Mesothelial cell of epicardium (in vitro differentiated cells): ENCODE measurements at regions not wholly inside any gene's neighbourhood (a gene's known extent, or its start where the extent isn't known, plus 50 kb on each side); places are given as distances from the start of the nearest gene placed in this dataset.

Source experiments
- DNase-seq, 2 experiments: peaks; one replicate each; pipeline ENCODE4 v3.0.0; 2021; ENCODE audit warnings: low spot score in 2 of 2; ENCODE audit not compliant: unreplicated experiment in 2 of 2
- H3K27ac Mint-ChIP-seq: 2 replicates; pipeline ENCODE4 v1.8.0; 2021; ENCODE audit warnings: mixed read lengths
- H3K27me3 Mint-ChIP-seq: 2 replicates; pipeline ENCODE4 v1.8.0; 2021; ENCODE audit warnings: low read depth, mixed read lengths
- H3K36me3 Mint-ChIP-seq: 2 replicates; pipeline ENCODE4 v1.8.0; 2021; ENCODE audit warnings: mixed read lengths
- H3K4me1 Mint-ChIP-seq: 2 replicates; pipeline ENCODE4 v1.8.0; 2021; ENCODE audit warnings: mixed read lengths
- H3K4me3 Mint-ChIP-seq: 2 replicates; pipeline ENCODE4 v1.8.0; 2021; ENCODE audit warnings: mild to moderate bottlenecking, moderate library complexity, mixed read lengths
- H3K9me3 Mint-ChIP-seq: 2 replicates; pipeline ENCODE4 v1.8.0; 2021; ENCODE audit warnings: mixed read lengths
- CTCF ChIP-seq: fragments of 200-600 bp; sonication (generic); IDR thresholded peaks from one replicate; pipeline ENCODE4 v1.5.0; 2021; ENCODE audit warnings: antibody characterized with exemption; ENCODE audit not compliant: unreplicated experiment

GRCh38 chr2:120502357-120502756 is 156.4 kb downstream of the INHBB start:
- H3K9me3 Mint-ChIP-seq: no peaks in the 10 kb centered on the region
- TF ChIP-seq CTCF: no peak

DNA sequence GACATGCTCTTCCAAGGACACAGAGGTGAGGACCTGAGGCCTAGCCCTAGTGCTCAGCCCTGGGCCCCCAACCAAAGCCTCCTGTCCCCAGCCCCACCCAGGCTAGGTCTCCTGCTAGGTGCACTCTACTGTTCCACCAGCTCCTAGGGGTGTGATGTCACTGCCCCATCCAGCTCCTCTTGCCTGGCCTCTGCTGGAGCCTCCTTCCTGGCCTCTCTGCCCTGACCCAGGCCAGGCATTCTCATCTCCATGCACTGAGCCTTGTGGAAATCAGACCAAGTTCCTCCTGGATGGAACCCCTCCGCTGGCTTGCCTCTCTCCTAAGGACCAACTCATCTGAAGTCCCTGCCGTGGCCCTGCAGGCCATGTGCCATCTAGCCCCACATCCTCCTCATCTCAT is 156.8 kb downstream of the INHBB start:
- H3K4me3 Mint-ChIP-seq: no peak overlapping the region
- H3K27ac Mint-ChIP-seq: no peak overlapping the region
- TF ChIP-seq CTCF: no peak
- no peaks in the 10 kb centered on the region for H3K9me3 Mint-ChIP-seq
- no peaks in the 10 kb centered on the region for H3K4me1 Mint-ChIP-seq
- DNase-seq: no peak
- H3K27me3 Mint-ChIP-seq: peaks cover 45% of the 10 kb centered on the region
- H3K36me3 Mint-ChIP-seq: no peaks in the 10 kb centered on the region

More at GRCh38 chr2:120502357-120502756, 156.4 kb downstream of the INHBB start:
- Mint-ChIP-seq H3K4me3 (no peak overlapping the region), H3K27me3 (peaks cover 45% of the 10 kb centered on the region), H3K27ac (no peak overlapping the region), H3K4me1 (no peaks in the 10 kb centered on the region), H3K36me3 (no peaks in the 10 kb centered on the region)
- DNase-seq: no peak

DNA sequence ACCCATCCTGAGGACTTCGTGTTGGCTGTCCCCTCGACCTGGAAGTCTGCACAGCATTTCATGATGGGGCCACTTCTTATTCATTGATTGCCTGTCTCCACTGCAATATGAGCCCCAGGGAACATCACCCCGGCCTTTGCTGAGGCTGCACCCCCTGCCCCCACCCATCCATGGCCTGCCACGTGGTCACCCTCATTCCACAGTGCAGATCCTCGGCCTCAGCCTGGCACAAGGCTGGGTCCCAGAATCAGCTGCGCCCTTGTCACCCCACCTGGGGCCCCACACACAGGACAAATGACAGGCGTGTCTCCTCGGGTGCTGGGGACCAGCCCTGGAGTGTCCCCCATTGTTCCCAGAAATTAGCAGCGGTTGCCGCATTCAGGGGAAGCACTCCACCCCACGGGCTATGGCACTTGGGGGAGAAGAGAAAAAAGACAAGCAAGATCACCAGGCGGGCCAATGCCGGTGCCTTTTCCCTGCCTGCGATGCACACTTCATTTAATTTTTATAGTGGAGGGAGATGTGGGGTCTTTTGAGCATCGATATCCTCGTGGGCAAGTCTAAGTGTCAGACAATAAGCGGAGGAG is 157.4 kb downstream of the INHBB start:
- Mint-ChIP-seq H3K36me3 (no peaks in the 10 kb centered on the region), H3K4me3 (no peak overlapping the region), H3K4me1 (no peaks in the 10 kb centered on the region), H3K9me3 (no peaks in the 10 kb centered on the region), H3K27ac (no peak overlapping the region), H3K27me3 (peaks cover 42% of the 10 kb centered on the region)
- DNase-seq: no peak
- TF ChIP-seq CTCF: no peak

DNA sequence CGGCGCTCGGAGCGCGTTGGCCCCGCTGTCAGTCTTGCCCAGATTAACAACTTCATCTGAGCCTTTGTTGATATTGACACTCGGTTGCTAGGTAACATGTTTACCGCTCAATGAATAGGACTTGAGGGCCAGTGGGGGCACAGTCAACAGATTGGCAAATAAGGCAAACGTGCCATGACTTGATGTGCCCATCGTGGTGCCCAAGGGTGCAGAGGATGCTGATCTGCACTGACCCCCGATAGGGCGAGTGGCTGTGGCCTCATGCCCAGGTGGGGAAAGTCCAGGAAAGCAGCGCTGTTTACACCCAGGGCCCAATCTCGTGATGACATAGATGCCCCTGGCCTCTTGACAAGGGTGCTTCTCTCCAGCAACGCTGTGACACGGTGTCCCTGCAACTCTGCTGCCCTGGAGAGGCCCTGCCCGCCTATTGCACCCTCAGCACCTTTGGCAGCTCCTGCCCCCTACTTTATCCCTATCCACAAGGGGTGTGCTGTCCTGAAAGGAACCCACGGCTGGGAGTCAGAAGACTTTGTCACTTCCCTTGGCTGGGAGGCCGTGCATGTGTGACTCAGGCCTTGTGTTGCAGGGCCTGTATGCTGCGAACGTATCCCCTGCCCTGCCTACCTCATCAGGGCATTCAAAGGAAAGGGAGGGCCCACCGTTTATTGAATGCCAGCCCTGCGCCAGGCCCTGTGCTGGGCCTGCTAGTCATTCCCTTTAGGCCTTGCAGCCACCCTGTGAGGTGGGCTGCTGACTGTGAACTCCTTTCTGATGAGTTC is 158.0 kb downstream of the INHBB start:
- peaks cover 40% of the 10 kb centered on the region for H3K27me3 Mint-ChIP-seq
- no peak overlapping the region for H3K27ac Mint-ChIP-seq
- no peak for TF ChIP-seq CTCF
- H3K36me3 Mint-ChIP-seq: no peaks in the 10 kb centered on the region
- H3K4me1 Mint-ChIP-seq: no peaks in the 10 kb centered on the region
- H3K9me3 Mint-ChIP-seq: no peaks in the 10 kb centered on the region
- no peak for DNase-seq
- no peak overlapping the region for H3K4me3 Mint-ChIP-seq

GRCh38 chr2:120504936-120505705 is 159.2 kb downstream of the INHBB start:
- no peaks in the 10 kb centered on the region for H3K36me3 Mint-ChIP-seq
- DNase-seq: no peak
- H3K27me3 Mint-ChIP-seq: peaks cover 37% of the 10 kb centered on the region
- no peak overlapping the region for H3K27ac Mint-ChIP-seq
- no peak overlapping the region for H3K4me3 Mint-ChIP-seq
- no peaks in the 10 kb centered on the region for H3K9me3 Mint-ChIP-seq
- H3K4me1 Mint-ChIP-seq: no peaks in the 10 kb centered on the region
- TF ChIP-seq CTCF: no peak
